HepG2 (cell line): ENCODE measurements at regions not wholly inside any gene's neighbourhood (a gene's known extent, or its start where the extent isn't known, plus 50 kb on each side); places are given as distances from the start of the nearest gene placed in this dataset.

ENCODE experiments used
- CBX5 ChIP-seq: sonication (generic); formaldehyde crosslinking; IDR thresholded peaks from 2 replicates; pipeline ENCODE4 v1.4.0; 2020; ENCODE audit warnings: missing genetic modification reagents, borderline replicate concordance
- FOXO1 ChIP-seq: sonication (generic); formaldehyde crosslinking; IDR thresholded peaks from 2 replicates; pipeline ENCODE4 v1.4.0; 2020; ENCODE audit warnings: missing genetic modification reagents
- GATAD2A ChIP-seq: IDR thresholded peaks from 2 replicates; pipeline ENCODE4 v1.6.1; 2016
- ISL2 ChIP-seq: sonication (generic); formaldehyde crosslinking; IDR thresholded peaks from 2 replicates; pipeline ENCODE4 v1.5.0; 2020; ENCODE audit warnings: missing genetic modification reagents
- KDM5A ChIP-seq: fragments of 200-600 bp; sonication (generic); IDR thresholded peaks from 2 replicates; pipeline ENCODE4 v1.7.0; 2018; ENCODE audit warnings: antibody characterized with exemption, mild to moderate bottlenecking, low read length, borderline replicate concordance
- KLF15 ChIP-seq: sonication (generic); formaldehyde crosslinking; IDR thresholded peaks from 2 replicates; pipeline ENCODE4 v1.8.1; 2023; ENCODE audit warnings: borderline replicate concordance, mild to moderate bottlenecking, inconsistent platforms, missing genetic modification reagents, mixed read lengths
- MAZ ChIP-seq, 2 experiments: sonication (generic) in 1 of 2; formaldehyde crosslinking in 1 of 2; IDR thresholded peaks; 2 replicates each; pipeline versions ENCODE4 v1.5.0 to v1.6.1; 2012 to 2020; ENCODE audit warnings: low read depth in 2 of 2, mild to moderate bottlenecking in 2 of 2, borderline replicate concordance in 1 of 2, improper control_type of control experiment in 1 of 2, low read length in 1 of 2, missing genetic modification reagents in 1 of 2, moderate library complexity in 1 of 2
- MIER3 ChIP-seq: IDR thresholded peaks from 2 replicates; pipeline ENCODE4 v1.6.1; 2016; ENCODE audit warnings: missing compliant biosample characterization, borderline replicate concordance
- NCOA2 ChIP-seq: sonication (generic); formaldehyde crosslinking; IDR thresholded peaks from 2 replicates; pipeline ENCODE4 v1.8.0; 2022; ENCODE audit warnings: inconsistent platforms
- SAFB2 ChIP-seq: sonication (generic); formaldehyde crosslinking; IDR thresholded peaks from 2 replicates; pipeline ENCODE4 v1.5.1; 2020; ENCODE audit warnings: missing genetic modification reagents, low read depth, mild to moderate bottlenecking, borderline replicate concordance
- SALL2 ChIP-seq: sonication (generic); formaldehyde crosslinking; IDR thresholded peaks from 2 replicates; pipeline ENCODE4 v1.8.1; 2023; ENCODE audit warnings: mild to moderate bottlenecking, missing genetic modification reagents, inconsistent platforms
- SOX6 ChIP-seq, 2 experiments: fragments of 450-650 bp in 1 of 2; sonication (generic) in 1 of 2; formaldehyde crosslinking in 1 of 2; IDR thresholded peaks; 2 replicates each; pipeline versions ENCODE4 v1.4.0 to v1.6.1; 2017 to 2020; ENCODE audit warnings: antibody characterized with exemption in 1 of 2, mild to moderate bottlenecking in 1 of 2, missing genetic modification reagents in 1 of 2
- WIZ ChIP-seq: sonication (generic); formaldehyde crosslinking; IDR thresholded peaks from 2 replicates; pipeline ENCODE4 v1.5.1; 2020; ENCODE audit warnings: mild to moderate bottlenecking, missing genetic modification reagents
- ZBTB1 ChIP-seq: sonication (generic); formaldehyde crosslinking; IDR thresholded peaks from 2 replicates; pipeline ENCODE4 v1.4.0; 2020; ENCODE audit warnings: missing genetic modification reagents, borderline replicate concordance
- ZNF20 ChIP-seq: sonication (generic); formaldehyde crosslinking; IDR thresholded peaks from 2 replicates; pipeline ENCODE4 v1.4.0; 2020; ENCODE audit warnings: mild to moderate bottlenecking, moderate library complexity, missing genetic modification reagents
- ZNF205 ChIP-seq: IDR thresholded peaks from 2 replicates; pipeline ENCODE4 v1.6.1; 2018; ENCODE audit warnings: missing biosample characterization, missing genetic modification reagents
- TF ChIP-seq, protein P1 (sequence below): sonication (generic); formaldehyde crosslinking; IDR thresholded peaks from 2 replicates; pipeline ENCODE4 v1.9.0; 2021; ENCODE audit warnings: missing genetic modification reagents, mild to moderate bottlenecking, borderline replicate concordance
- TF ChIP-seq, protein P2 (sequence below): sonication (generic); IDR thresholded peaks from 2 replicates; pipeline ENCODE4 v1.6.1; 2016; ENCODE audit warnings: low read depth, borderline replicate concordance
- TF ChIP-seq, protein P3 (sequence below): sonication (generic); formaldehyde crosslinking; IDR thresholded peaks from 2 replicates; pipeline ENCODE4 v1.5.0; 2020; ENCODE audit warnings: mild to moderate bottlenecking, missing genetic modification reagents, borderline replicate concordance

DNA sequence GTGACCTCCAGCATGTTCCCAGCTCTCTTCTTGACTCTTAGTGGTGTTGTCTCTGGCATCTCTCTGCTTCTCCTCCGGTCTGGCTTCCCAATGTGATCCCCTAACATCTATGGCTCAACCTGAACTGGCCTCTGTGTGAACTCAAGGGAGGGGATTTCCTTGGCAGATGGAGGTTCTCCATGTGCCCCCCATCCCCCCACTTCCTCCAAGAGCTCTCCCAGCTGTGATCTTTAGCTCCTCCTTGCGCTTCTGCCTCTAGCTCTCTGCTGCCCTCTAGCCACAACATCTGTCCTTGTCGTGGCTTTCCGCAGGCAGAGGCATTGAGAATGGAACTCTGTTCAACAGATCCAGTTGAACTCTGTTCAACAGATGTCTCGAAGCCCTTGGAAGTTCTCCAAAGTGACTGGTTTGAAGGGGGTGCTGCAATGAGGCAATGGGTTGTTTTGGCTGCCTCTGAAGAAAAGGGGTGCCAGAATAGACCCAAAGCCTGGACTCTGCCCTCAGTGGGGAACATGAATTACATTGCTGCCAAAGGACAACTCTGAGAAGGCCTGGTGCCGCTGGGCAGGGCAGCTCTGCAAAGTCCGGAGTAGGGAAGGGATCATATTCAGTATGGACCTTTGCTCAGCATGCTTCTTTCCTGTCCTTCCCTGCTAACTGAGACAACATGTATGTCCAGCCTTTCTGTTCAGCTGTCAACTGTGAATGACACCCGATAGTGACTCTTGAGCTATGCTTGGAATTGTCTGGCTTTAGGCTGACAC is 61.9 kb downstream of the ADM start (continued):
- TF ChIP-seq, protein P1, sequence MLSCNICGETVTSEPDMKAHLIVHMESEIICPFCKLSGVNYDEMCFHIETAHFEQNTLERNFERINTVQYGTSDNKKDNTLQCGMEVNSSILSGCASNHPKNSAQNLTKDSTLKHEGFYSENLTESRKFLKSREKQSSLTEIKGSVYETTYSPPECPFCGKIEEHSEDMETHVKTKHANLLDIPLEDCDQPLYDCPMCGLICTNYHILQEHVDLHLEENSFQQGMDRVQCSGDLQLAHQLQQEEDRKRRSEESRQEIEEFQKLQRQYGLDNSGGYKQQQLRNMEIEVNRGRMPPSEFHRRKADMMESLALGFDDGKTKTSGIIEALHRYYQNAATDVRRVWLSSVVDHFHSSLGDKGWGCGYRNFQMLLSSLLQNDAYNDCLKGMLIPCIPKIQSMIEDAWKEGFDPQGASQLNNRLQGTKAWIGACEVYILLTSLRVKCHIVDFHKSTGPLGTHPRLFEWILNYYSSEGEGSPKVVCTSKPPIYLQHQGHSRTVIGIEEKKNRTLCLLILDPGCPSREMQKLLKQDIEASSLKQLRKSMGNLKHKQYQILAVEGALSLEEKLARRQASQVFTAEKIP (CRISPR knock-in tag), result no peak
- TF ChIP-seq, protein P2, sequence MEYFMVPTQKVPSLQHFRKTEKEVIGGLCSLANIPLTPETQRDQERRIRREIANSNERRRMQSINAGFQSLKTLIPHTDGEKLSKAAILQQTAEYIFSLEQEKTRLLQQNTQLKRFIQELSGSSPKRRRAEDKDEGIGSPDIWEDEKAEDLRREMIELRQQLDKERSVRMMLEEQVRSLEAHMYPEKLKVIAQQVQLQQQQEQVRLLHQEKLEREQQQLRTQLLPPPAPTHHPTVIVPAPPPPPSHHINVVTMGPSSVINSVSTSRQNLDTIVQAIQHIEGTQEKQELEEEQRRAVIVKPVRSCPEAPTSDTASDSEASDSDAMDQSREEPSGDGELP, result peak; percentile 97
- TF ChIP-seq SALL2 (peak; percentile 88), KDM5A (no peak), KLF15 (no peak), ZNF20 (no peak), MAZ (IDR thresholded peaks at IDR 0.05; ENCODE audit: borderline replicate concordance, low read depth, low read length) (no peak), MAZ (CRISPR knock-in tag; IDR thresholded peaks at IDR 0.05; ENCODE audit: low read depth) (peak; percentile 49; the same call in 1 of the 2 replicates), GATAD2A (CRISPR knock-in tag) (peak; percentile 86), ZBTB1 (CRISPR knock-in tag) (no peak), ISL2 (CRISPR knock-in tag) (peak; percentile 59), NCOA2 (CRISPR knock-in tag) (peak; percentile 50; the same call in 1 of the 2 replicates), ZNF205 (CRISPR knock-in tag) (peak; percentile 71; the same call in 1 of the 2 replicates), SAFB2 (CRISPR knock-in tag) (no peak), WIZ (CRISPR knock-in tag) (peak; percentile 65; the same call in 1 of the 2 replicates), FOXO1 (CRISPR knock-in tag) (peak; percentile 47; the same call in 1 of the 2 replicates), SOX6 (IDR thresholded peaks at IDR 0.05) (no peak), SOX6 (CRISPR knock-in tag; IDR thresholded peaks at IDR 0.05) (0 out of 2 replicates have a peak, but pooled peaks have one; percentile 39), MIER3 (CRISPR knock-in tag) (peak; percentile 69; the same call in 1 of the 2 replicates), CBX5 (CRISPR knock-in tag) (peak; percentile 93; the same call in 1 of the 2 replicates)
- TF ChIP-seq, protein P3, sequence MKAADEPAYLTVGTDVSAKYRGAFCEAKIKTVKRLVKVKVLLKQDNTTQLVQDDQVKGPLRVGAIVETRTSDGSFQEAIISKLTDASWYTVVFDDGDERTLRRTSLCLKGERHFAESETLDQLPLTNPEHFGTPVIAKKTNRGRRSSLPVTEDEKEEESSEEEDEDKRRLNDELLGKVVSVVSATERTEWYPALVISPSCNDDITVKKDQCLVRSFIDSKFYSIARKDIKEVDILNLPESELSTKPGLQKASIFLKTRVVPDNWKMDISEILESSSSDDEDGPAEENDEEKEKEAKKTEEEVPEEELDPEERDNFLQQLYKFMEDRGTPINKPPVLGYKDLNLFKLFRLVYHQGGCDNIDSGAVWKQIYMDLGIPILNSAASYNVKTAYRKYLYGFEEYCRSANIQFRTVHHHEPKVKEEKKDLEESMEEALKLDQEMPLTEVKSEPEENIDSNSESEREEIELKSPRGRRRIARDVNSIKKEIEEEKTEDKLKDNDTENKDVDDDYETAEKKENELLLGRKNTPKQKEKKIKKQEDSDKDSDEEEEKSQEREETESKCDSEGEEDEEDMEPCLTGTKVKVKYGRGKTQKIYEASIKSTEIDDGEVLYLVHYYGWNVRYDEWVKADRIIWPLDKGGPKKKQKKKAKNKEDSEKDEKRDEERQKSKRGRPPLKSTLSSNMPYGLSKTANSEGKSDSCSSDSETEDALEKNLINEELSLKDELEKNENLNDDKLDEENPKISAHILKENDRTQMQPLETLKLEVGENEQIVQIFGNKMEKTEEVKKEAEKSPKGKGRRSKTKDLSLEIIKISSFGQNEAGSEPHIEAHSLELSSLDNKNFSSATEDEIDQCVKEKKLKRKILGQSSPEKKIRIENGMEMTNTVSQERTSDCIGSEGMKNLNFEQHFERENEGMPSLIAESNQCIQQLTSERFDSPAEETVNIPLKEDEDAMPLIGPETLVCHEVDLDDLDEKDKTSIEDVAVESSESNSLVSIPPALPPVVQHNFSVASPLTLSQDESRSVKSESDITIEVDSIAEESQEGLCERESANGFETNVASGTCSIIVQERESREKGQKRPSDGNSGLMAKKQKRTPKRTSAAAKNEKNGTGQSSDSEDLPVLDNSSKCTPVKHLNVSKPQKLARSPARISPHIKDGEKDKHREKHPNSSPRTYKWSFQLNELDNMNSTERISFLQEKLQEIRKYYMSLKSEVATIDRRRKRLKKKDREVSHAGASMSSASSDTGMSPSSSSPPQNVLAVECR (CRISPR knock-in tag), result peak; percentile 51; the same call in 1 of the 2 replicates
